K562 (cell line): ENCODE measurements at regions not wholly inside any gene's neighbourhood (a gene's known extent, or its start where the extent isn't known, plus 50 kb on each side); places are given as distances from the start of the nearest gene placed in this dataset.

Experiments used
- ATAC-seq: fragments of 200-7000 bp; cut with Tn5 transposase; 3 replicates; pipeline ENCODE4 v1.9.1; 2020; ENCODE audit warnings: moderate library complexity
- BruUV-seq: library from RNA; stranded (reverse); fragments of 400-500 nt; replicated peaks from 2 replicates; lab custom pipeline; 2021; lab: Mats Ljungman, UMichigan
- CTCF ChIA-PET: fragments of 300-600 bp; formaldehyde crosslinking; extraction: SDS; loops from one replicate; lab custom pipeline; 2021; ENCODE audit warnings: low intra/inter-chr PET ratio; lab: Yijun Ruan, JAX
- POLR2A ChIA-PET: fragments of 300-600, 350-650 bp; sonication (Branson Sonifier 250); formaldehyde crosslinking; extraction: SDS; loops from one replicate; lab custom pipeline; 2021; ENCODE audit warnings: antibody characterized with exemption, inconsistent platforms; lab: Yijun Ruan, JAX
- DNase-seq, 4 experiments: peaks; one replicate each; pipeline versions ENCODE4 v3.0.0 to v3.0.0-alpha.2; 2011 to 2018; ENCODE audit warnings: low spot score in 3 of 4, mixed read lengths in 3 of 4; ENCODE audit errors: extremely low read depth in 1 of 4
- FAIRE-seq: peaks from 2 replicates; lab custom pipeline; 2011; peaks lifted over from hg19 to GRCh38; lab: Jason Lieb, UNC
- H2AFZ ChIP-seq: 2 replicates; pipeline ENCODE4 v1.6.0; 2011; ENCODE audit warnings: low read depth, low read length, control low read depth, inconsistent platforms
- H3K27ac ChIP-seq: fragments of 200-600 bp; 3 replicates; pipeline ENCODE4 v1.8.0; 2011; ENCODE audit warnings: low read depth, mild to moderate bottlenecking, control low read depth, inconsistent platforms, low read length, moderate library complexity, mixed read lengths; ENCODE audit errors: extremely low read depth
- H3K27me3 ChIP-seq, 2 experiments: fragments of 300-600 bp in 1 of 2; 2 replicates in 1 of 2; 3 replicates in 1 of 2; pipeline versions ENCODE4 v1.6.0 to v1.8.0; 2011; ENCODE audit warnings: inconsistent platforms in 2 of 2, low read length in 2 of 2, mild to moderate bottlenecking in 1 of 2, mixed read lengths in 1 of 2, moderate library complexity in 1 of 2; ENCODE audit not compliant: control insufficient read depth in 2 of 2, insufficient read depth in 2 of 2
- H3K36me3 ChIP-seq: fragments of 300-600 bp; 3 replicates; pipeline ENCODE4 v1.8.0; 2011; ENCODE audit warnings: mild to moderate bottlenecking, low read length, inconsistent platforms; ENCODE audit not compliant: control insufficient read depth, insufficient read depth
- H3K4me1 ChIP-seq, 2 experiments: fragments of 200-600 bp in 1 of 2; replicated peaks in 1 of 2; 2 replicates in 1 of 2; 3 replicates in 1 of 2; pipeline versions ENCODE4 v1.5.1 to v1.8.0; 2011; ENCODE audit warnings: inconsistent platforms in 2 of 2, low read length in 2 of 2, mild to moderate bottlenecking in 1 of 2, mixed read lengths in 1 of 2, moderate library complexity in 1 of 2; ENCODE audit not compliant: control insufficient read depth in 2 of 2, insufficient read depth in 2 of 2
- H3K4me2 ChIP-seq: 2 replicates; pipeline ENCODE4 v1.6.1; 2011; ENCODE audit warnings: low read length, control low read depth, inconsistent platforms, mixed read lengths; ENCODE audit not compliant: insufficient read depth
- H3K4me3 ChIP-seq: fragments of 200-600 bp; sonication (generic), shearing (Covaris generic); 2 replicates; pipeline ENCODE4 v1.5.1; 2016; ENCODE audit warnings: control low read depth, inconsistent platforms
- H3K79me2 ChIP-seq: fragments of 200-600 bp; 3 replicates; pipeline ENCODE4 v1.8.0; 2011; ENCODE audit warnings: low read length, inconsistent platforms; ENCODE audit not compliant: control insufficient read depth, insufficient read depth
- H3K9ac ChIP-seq, 2 experiments: 2 replicates each; pipeline versions ENCODE4 v1.6.0 to v1.6.1; 2011; ENCODE audit warnings: low read depth in 2 of 2, low read length in 2 of 2, control low read depth in 1 of 2, inconsistent platforms in 1 of 2, mild to moderate bottlenecking in 1 of 2, mixed read lengths in 1 of 2; ENCODE audit not compliant: insufficient read depth in 1 of 2
- H3K9me1 ChIP-seq: one replicate; pipeline ENCODE4 v1.6.0; 2011; ENCODE audit warnings: inconsistent platforms, mild to moderate bottlenecking, low read length, moderate library complexity; ENCODE audit not compliant: control insufficient read depth, insufficient read depth
- H3K9me3 ChIP-seq: replicated peaks from 2 replicates; pipeline ENCODE4 v1.5.1; 2011; ENCODE audit warnings: low read depth, low read length, inconsistent platforms; ENCODE audit not compliant: control insufficient read depth, insufficient read depth
- H4K20me1 ChIP-seq: replicated peaks from 2 replicates; pipeline ENCODE4 v1.6.1; 2011; ENCODE audit warnings: low read length, inconsistent platforms, mixed read lengths; ENCODE audit not compliant: control insufficient read depth, insufficient read depth
- ATF4 ChIP-seq: fragments of 450-650 bp; formaldehyde crosslinking; IDR thresholded peaks from 2 replicates; pipeline ENCODE4 v1.4.0; 2022; ENCODE audit warnings: mild to moderate bottlenecking, moderate library complexity
- CGGBP1 ChIP-seq: fragments of 250-450 bp; sonication (Bioruptor Pico); IDR thresholded peaks from 2 replicates; pipeline ENCODE4 v1.9.0; 2021; ENCODE audit warnings: mild to moderate bottlenecking
- CREBBP ChIP-seq: IDR thresholded peaks from one replicate; pipeline ENCODE4 v1.6.1; 2012; ENCODE audit warnings: low read depth, mild to moderate bottlenecking, control low read depth, inconsistent platforms, low read length
- ILK ChIP-seq: fragments of 450-650 bp; IDR thresholded peaks from 2 replicates; pipeline ENCODE4 v1.6.1; 2016; ENCODE audit warnings: missing genetic modification characterization, low read depth, mild to moderate bottlenecking, missing compliant biosample characterization, moderate library complexity, borderline replicate concordance
- MAX ChIP-seq: sonication (generic); formaldehyde crosslinking; IDR thresholded peaks from 2 replicates; pipeline ENCODE4 v1.9.0; 2022; ENCODE audit warnings: mild to moderate bottlenecking, missing genetic modification reagents
- PURB ChIP-seq: sonication (generic); formaldehyde crosslinking; IDR thresholded peaks from 2 replicates; pipeline ENCODE4 v1.9.0; 2021; ENCODE audit warnings: low read depth, mild to moderate bottlenecking, missing genetic modification reagents
- RBM22 ChIP-seq: fragments of 200-400 bp; formaldehyde crosslinking; IDR thresholded peaks from 2 replicates; pipeline ENCODE4 v1.6.1; 2018; ENCODE audit warnings: low read length, low read depth; ENCODE audit not compliant: poor library complexity, severe bottlenecking
- ZNF174 ChIP-seq: fragments of 250-450 bp; sonication (Bioruptor Pico); IDR thresholded peaks from 2 replicates; pipeline ENCODE4 v1.4.0; 2020; ENCODE audit warnings: mild to moderate bottlenecking
- ZNF282 ChIP-seq: sonication (generic); formaldehyde crosslinking; IDR thresholded peaks from 2 replicates; pipeline ENCODE4 v1.8.1; 2023; ENCODE audit warnings: missing genetic modification reagents
- ZNF551 ChIP-seq: fragments of 250-450 bp; sonication (Bioruptor Pico); IDR thresholded peaks from 2 replicates; pipeline ENCODE4 v1.5.0; 2021; ENCODE audit warnings: mild to moderate bottlenecking, moderate library complexity
- ZNF699 ChIP-seq: fragments of 250-450 bp; sonication (Bioruptor Pico); IDR thresholded peaks from 2 replicates; pipeline ENCODE4 v1.8.0; 2021; ENCODE audit warnings: mild to moderate bottlenecking, moderate library complexity; ENCODE audit not compliant: insufficient replicate concordance
- WGBS: fragments of 100-300 bp; shearing (Covaris generic); methylation state at CpG from one replicate; pipeline ENCODE4 v1.1.6; 2016; ENCODE audit warnings: low coverage, mixed read lengths; ENCODE audit not compliant: insufficient coverage; ENCODE audit errors: missing lambda C conversion rate; 5-methylcytosine and 5-hydroxymethylcytosine counted together
- in situ Hi-C: fragments of 300-500 bp; cut with MboI; formaldehyde crosslinking; loops from 4 replicates; pipeline ENCODE4 v1.15.0; 2018; ENCODE audit warnings: inconsistent platforms, mixed read lengths
- intact Hi-C: fragments of 100-400 bp; cut with micrococcal nuclease; formaldehyde crosslinking; loops from 2 replicates; pipeline ENCODE4 v1.14.2; 2022
- TF ChIP-seq, protein P1 (sequence below): sonication (generic); IDR thresholded peaks from 2 replicates; pipeline ENCODE4 v1.6.1; 2016
- TF ChIP-seq, protein P2 (sequence below): fragments of 450-650 bp; IDR thresholded peaks from 2 replicates; pipeline ENCODE4 v1.6.1; 2014; ENCODE audit warnings: low read depth, mild to moderate bottlenecking, moderate library complexity, borderline replicate concordance

GRCh38 chr3:42028474-42028873, 62.7 kb upstream of the TRAK1 start:
- no peaks in the 10 kb centered on the region for H3K36me3 ChIP-seq
- H3K9ac ChIP-seq, result no peak overlapping the region
- peaks cover 52% of the 10 kb centered on the region for H3K79me2 ChIP-seq
- in situ Hi-C loops, result no loop called here
- DNase-seq (no peak), ATAC-seq (no peak), FAIRE-seq (no peak)
- H4K20me1 ChIP-seq, result peaks cover 33% of the 10 kb centered on the region; the same call in 1 of the 2 replicates
- no peak for TF ChIP-seq ZNF551
- TF ChIP-seq CGGBP1 (CRISPR knock-in tag), result no peak
- TF ChIP-seq, protein P1, sequence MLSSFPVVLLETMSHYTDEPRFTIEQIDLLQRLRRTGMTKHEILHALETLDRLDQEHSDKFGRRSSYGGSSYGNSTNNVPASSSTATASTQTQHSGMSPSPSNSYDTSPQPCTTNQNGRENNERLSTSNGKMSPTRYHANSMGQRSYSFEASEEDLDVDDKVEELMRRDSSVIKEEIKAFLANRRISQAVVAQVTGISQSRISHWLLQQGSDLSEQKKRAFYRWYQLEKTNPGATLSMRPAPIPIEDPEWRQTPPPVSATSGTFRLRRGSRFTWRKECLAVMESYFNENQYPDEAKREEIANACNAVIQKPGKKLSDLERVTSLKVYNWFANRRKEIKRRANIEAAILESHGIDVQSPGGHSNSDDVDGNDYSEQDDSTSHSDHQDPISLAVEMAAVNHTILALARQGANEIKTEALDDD, result no peak
- TF ChIP-seq RBM22, result no peak
- TF ChIP-seq ATF4 (CRISPR knock-in tag), result no peak
- TF ChIP-seq, protein P2, sequence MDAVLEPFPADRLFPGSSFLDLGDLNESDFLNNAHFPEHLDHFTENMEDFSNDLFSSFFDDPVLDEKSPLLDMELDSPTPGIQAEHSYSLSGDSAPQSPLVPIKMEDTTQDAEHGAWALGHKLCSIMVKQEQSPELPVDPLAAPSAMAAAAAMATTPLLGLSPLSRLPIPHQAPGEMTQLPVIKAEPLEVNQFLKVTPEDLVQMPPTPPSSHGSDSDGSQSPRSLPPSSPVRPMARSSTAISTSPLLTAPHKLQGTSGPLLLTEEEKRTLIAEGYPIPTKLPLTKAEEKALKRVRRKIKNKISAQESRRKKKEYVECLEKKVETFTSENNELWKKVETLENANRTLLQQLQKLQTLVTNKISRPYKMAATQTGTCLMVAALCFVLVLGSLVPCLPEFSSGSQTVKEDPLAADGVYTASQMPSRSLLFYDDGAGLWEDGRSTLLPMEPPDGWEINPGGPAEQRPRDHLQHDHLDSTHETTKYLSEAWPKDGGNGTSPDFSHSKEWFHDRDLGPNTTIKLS, result no peak
- TF ChIP-seq ZNF282 (CRISPR knock-in tag), result no peak
- no peak for TF ChIP-seq ZNF174 (CRISPR knock-in tag)
- TF ChIP-seq ILK (tag), result no peak
- TF ChIP-seq MAX (CRISPR knock-in tag), result no peak
- TF ChIP-seq CREBBP, result no peak
- TF ChIP-seq PURB, result no peak
- TF ChIP-seq ZNF699 (CRISPR knock-in tag), result no peak
- no peak overlapping the region for H3K27ac ChIP-seq
- no peaks in the 10 kb centered on the region for H3K9me3 ChIP-seq
- intact Hi-C loops, result no loop called here
- H2AFZ ChIP-seq, result no peak overlapping the region
- no peaks in the 10 kb centered on the region for H3K27me3 ChIP-seq
- no peak overlapping the region for H3K4me3 ChIP-seq
- ChIA-PET CTCF (no interaction called here), POLR2A (interaction anchor here (0.7 to 1.3 kb wide), 2 partner anchors 11 to 14 kb away, joined by 3 to 6 read pairs; no protein-coding TSS in a partner anchor)
- BruUV-seq, result no TSS peak
- peaks cover 23 to 26% of the 10 kb centered on the region in 2 experiments for H3K4me1 ChIP-seq
- H3K4me2 ChIP-seq, result no peak overlapping the region
- 91% methylated on average over 2 of the region's 2 CpGs for WGBS
- H3K9me1 ChIP-seq, result no peaks in the 10 kb centered on the region
